GM21737 (cell line): ENCODE measurements at regions not wholly inside any gene's neighbourhood (a gene's known extent, or its start where the extent isn't known, plus 50 kb on each side); places are given as distances from the start of the nearest gene placed in this dataset.
"Not testable (repeated sequence)": the region's sequence is repeated elsewhere in the genome, so short reads cannot be mapped to it uniquely, and the experiment has no call there.

Experiments used
- ATAC-seq: cut with Tn5 transposase; IDR thresholded peaks from one replicate; pipeline ENCODE4 v1.9.1; 2021; ENCODE audit warnings: mild to moderate bottlenecking, moderate library complexity; ENCODE audit not compliant: unreplicated experiment

- no peak for ATAC-seq
These were observed 181.9 kb downstream of the TMEM200A start for GRCh38 chr6:130547723-130548122.

- ATAC-seq: no peak
These were observed 191.8 kb downstream of the TMEM200A start for GRCh38 chr6:130557481-130558112.

DNA sequence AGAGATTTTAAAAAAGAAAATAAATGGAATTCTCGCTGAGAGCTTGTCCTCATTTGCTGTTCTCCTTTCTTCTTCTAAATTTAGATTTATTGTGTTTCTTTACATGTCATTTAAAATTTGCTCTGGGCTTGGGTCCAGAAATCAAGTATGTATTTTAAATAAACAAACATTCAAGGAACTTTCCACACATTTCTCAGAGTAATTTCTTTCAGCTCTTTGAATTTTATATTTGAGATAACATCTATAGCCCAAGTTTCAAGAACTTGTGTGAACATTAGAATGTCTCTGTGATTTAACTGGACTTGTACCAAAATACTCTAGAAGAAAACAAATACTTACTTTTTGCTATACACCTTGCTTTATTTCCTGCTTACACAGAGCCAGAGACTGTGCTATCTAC lies 192.3 kb downstream of the TMEM200A start:
- no peak for ATAC-seq

DNA sequence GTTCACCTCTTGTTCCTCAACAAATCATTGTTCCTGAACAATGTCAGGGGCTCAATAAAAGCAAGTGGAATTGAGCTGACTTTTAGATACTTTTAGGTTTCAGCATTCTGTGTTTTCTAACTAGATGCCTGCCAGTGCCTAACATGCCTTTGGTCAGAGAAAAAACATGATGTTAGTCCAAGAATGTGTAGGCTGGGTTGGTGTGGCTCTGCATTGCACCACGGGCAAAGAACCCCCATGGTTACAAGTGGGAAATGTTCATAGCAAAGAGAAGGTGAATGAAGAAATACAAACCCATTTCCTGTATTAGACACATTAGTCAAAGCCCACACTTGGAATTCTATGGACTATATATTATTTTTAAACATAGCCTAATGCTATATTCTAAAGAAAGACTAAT lies 193.3 kb downstream of the TMEM200A start:
- no peak for ATAC-seq

GRCh38 chr6:130560231-130560630 lies 194.4 kb downstream of the TMEM200A start:
- ATAC-seq: no peak

GRCh38 chr6:130561159-130561558 lies 195.3 kb downstream of the TMEM200A start:
- not testable (repeated sequence) for ATAC-seq

- no peak for ATAC-seq
These were observed 199.9 kb downstream of the TMEM200A start for GRCh38 chr6:130565696-130566095.

GRCh38 chr6:130574146-130574545 lies 208.3 kb downstream of the TMEM200A start:
- ATAC-seq: no peak

DNA sequence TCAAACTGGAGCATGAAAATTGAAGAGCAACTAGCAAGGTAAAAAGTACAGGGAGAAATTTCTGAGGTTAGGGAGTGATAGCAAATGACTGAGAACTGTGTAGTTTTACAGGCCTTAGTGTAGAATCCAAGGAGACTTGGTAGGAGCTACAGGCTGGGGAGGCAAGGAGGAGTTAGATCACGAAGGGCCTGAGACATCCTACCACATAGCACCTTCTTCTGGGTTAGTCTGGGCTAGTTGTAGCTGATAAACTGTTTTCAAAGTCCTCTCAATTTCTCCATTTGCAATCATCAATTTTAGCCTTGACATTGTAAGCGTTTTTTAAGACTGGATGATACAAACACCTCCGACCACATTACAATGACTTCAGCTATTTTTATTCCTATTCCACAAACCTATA lies 209.7 kb downstream of the TMEM200A start:
- no peak for ATAC-seq

DNA sequence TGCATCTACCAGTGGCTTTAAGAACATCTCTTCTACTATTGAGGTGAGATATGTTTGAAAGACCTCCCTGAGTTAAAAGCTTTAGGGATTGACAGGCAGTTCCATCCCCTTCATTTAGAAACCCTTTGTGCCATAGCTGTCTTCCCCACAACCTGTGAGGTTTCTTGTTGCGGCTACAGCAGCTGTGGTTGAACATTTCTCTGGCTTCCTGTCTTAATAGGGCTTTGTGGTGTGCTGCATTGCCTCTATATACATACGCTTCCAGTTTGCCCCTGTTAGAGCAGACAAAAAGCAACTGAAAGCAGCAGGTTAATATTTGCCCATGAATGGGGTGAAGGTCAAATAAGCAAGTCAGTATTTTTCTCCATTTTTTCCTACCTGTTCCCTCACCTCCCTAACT lies 210.2 kb downstream of the TMEM200A start:
- ATAC-seq: peak; percentile 100

GRCh38 chr6:130577178-130577919 lies 211.5 kb downstream of the TMEM200A start:
- ATAC-seq: no peak

DNA sequence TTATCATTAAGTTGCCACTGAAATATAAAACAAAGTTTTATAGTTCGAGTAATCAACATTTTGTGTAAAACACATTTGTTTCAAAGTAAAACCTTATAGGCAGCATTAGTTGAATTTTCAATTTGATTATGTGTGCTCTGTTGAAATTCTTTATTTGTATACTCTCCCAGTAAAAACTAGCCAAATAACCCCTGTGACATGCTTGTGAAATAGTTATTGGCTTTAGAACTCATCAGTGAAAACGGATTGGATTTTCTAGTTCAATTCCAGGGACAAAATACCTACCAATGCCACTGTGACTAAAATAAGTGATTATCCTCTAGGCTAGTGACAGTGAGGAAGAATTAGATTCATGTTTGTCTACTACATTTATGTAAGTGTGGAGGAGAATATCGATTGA lies 212.9 kb downstream of the TMEM200A start:
- no peak for ATAC-seq

GRCh38 chr6:130583268-130583667 lies 217.5 kb downstream of the TMEM200A start:
- ATAC-seq: no peak

DNA sequence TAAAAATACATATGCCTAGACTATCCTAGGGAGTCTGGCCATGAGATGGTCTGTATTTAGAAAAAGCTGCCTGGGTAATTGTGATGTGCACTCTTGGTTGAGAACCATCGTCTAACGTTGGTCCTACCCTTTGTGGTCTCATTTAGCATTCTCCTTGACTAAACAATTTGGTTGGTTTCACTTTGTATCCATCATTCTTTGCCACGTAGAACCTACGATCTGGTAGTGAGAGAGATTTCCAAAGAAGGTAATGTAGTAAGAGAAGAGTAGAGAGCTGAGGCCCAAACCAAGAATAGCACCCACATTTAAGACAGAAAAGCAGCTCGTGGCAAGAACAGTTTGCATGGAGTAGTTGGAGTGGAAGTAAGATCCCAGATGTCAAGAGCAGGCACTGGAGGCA lies 219.8 kb downstream of the TMEM200A start:
- ATAC-seq: no peak

GRCh38 chr6:130587778-130588520 lies 222.1 kb downstream of the TMEM200A start:
- ATAC-seq: no peak

GRCh38 chr6:130593200-130593599 lies 227.4 kb downstream of the TMEM200A start:
- no peak for ATAC-seq

DNA sequence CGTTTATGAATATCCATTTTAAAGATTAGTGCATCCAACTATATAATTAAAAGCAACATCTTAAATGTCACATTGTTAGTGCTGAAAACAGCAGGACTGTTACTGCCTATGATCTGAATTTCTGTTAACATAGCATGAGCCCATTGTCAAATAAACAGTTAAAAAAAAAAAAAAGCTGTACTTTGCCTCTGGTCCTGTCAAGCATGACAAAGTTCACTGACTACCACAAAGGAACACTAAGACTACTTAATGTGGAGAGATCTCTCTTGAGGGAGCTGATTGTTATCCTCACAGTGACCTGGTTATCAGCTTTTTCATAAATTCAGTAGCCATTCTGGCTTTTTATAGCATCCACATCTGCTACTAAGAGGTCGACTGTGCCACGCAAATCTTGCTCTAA lies 228.1 kb downstream of the TMEM200A start:
- no peak for ATAC-seq

DNA sequence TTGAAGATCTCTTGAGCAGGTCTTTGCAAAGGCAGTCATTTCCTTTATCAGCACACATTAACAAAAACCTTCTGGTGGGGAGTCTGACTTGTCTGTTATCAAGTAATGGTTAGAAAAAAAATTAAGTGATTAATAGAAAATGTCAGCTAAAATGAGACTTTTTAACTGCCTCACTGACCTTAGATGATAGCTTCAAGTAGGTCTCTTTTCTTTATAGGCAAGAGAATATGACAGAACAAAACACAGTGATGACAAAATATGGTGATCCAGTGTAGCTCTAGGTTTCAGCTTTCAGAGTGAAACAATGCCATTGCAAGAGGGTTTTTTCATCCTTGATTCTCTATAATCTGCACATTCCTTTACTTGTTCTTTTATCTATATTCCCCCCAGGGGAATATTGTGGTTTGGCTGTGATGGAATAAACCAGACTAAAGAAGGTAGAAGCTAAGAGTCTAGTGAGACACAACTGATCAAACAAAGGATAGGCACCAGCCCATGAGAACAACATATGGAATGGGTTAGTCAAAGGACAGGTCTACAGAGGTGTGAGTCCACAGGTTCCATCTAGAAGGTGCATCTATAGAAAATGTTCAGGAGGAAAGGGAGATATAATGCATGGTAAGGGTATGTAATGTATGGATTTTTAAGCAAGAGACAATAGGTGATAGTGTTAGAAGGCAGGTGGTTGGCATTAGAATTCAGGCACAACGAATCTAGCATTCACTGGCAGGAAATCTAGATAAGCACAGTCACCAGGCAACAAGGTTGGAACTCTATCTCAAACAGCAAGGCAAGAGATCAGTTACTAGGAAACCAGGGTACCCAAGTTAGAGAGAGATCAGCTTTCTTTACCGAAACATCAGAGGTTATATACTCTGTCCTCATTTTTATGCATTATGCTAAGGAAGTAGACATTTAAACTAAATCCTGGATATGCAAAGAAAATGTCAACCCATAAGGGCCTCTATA lies 228.9 kb upstream of the SMLR1 start:
- no peak for ATAC-seq

GRCh38 chr6:130600880-130601341 lies 226.3 kb upstream of the SMLR1 start:
- ATAC-seq: no peak

GRCh38 chr6:130602151-130602770 lies 224.9 kb upstream of the SMLR1 start:
- no peak for ATAC-seq
